IMR-90 (cell line): ENCODE measurements at regions not wholly inside any gene's neighbourhood (a gene's known extent, or its start where the extent isn't known, plus 50 kb on each side); places are given as distances from the start of the nearest gene placed in this dataset.

Source experiments
- ATAC-seq: fragments of 200-7000 bp; cut with Tn5 transposase; 2 replicates; pipeline ENCODE4 v1.9.1; 2020; ENCODE audit warnings: low read depth, mild to moderate bottlenecking, moderate library complexity
- BruUV-seq: library from RNA; stranded (reverse); fragments of 400-500 nt; replicated peaks from 2 replicates; lab custom pipeline; 2021; lab: Mats Ljungman, UMichigan
- CTCF ChIA-PET: fragments of 300-600 bp; formaldehyde crosslinking; extraction: SDS; loops from one replicate; lab custom pipeline; 2021; ENCODE audit warnings: antibody characterized with exemption; lab: Yijun Ruan, JAX
- POLR2A ChIA-PET: fragments of 300-600 bp; sonication (Branson Sonifier 250); formaldehyde crosslinking; loops from one replicate; lab custom pipeline; 2022; ENCODE audit warnings: antibody characterized with exemption; ENCODE audit not compliant: unreplicated experiment; lab: Charles Lee
- DNase-seq: peaks from one replicate; pipeline ENCODE4 v3.0.0; 2013
- H2AFZ ChIP-seq: replicated peaks from 2 replicates; pipeline ENCODE3; 2013; ENCODE audit warnings: low read length, mild to moderate bottlenecking; ENCODE audit not compliant: poor library complexity
- H2AK5ac ChIP-seq: 2 replicates; pipeline ENCODE4 v1.6.1; 2013; ENCODE audit warnings: low read depth, low read length, inconsistent platforms
- H2AK9ac ChIP-seq: replicated peaks from 2 replicates; pipeline ENCODE3; 2013; ENCODE audit warnings: mild to moderate bottlenecking, low read depth, low read length, moderate library complexity; ENCODE audit not compliant: poor library complexity
- H2BK120ac ChIP-seq: 2 replicates; pipeline ENCODE4 v1.6.1; 2013; ENCODE audit warnings: low read depth, low read length, inconsistent platforms
- H2BK15ac ChIP-seq: 3 replicates; pipeline ENCODE4 v1.6.1; 2013; ENCODE audit warnings: low read depth, low read length, inconsistent platforms
- H2BK20ac ChIP-seq: 2 replicates; pipeline ENCODE4 v1.6.1; 2013; ENCODE audit warnings: low read depth, mild to moderate bottlenecking, inconsistent platforms, low read length, moderate library complexity
- H2BK5ac ChIP-seq: 2 replicates; pipeline ENCODE4 v1.6.1; 2013; ENCODE audit warnings: mild to moderate bottlenecking, low read depth, low read length, inconsistent platforms; ENCODE audit not compliant: poor library complexity, severe bottlenecking
- H3K14ac ChIP-seq: replicated peaks from 2 replicates; pipeline ENCODE4 v1.6.1; 2013; ENCODE audit warnings: low read depth, low read length, inconsistent platforms
- H3K18ac ChIP-seq: 2 replicates; pipeline ENCODE4 v1.6.1; 2013; ENCODE audit warnings: low read depth, low read length, control low read depth
- H3K23ac ChIP-seq: 2 replicates; pipeline ENCODE4 v1.6.1; 2013; ENCODE audit warnings: low read depth, low read length, inconsistent platforms
- H3K27ac ChIP-seq: 2 replicates; pipeline ENCODE4 v1.5.1; 2013; ENCODE audit warnings: mild to moderate bottlenecking, control low read depth, low read length; ENCODE audit not compliant: insufficient read depth
- H3K27me3 ChIP-seq: 2 replicates; pipeline ENCODE4 v1.6.1; 2013; ENCODE audit warnings: low read length; ENCODE audit not compliant: control insufficient read depth, insufficient read depth
- H3K36me3 ChIP-seq: 2 replicates; pipeline ENCODE4 v1.6.1; 2013; ENCODE audit warnings: low read length, mixed read lengths; ENCODE audit not compliant: control insufficient read depth, insufficient read depth
- H3K4ac ChIP-seq: 2 replicates; pipeline ENCODE4 v1.6.1; 2013; ENCODE audit warnings: low read depth, low read length, inconsistent platforms
- H3K4me1 ChIP-seq: 2 replicates; pipeline ENCODE4 v1.6.1; 2013; ENCODE audit warnings: low read length, mixed read lengths; ENCODE audit not compliant: control insufficient read depth, insufficient read depth
- H3K4me2 ChIP-seq: 2 replicates; pipeline ENCODE4 v1.6.1; 2013; ENCODE audit warnings: low read depth, mild to moderate bottlenecking, control low read depth, low read length, moderate library complexity
- H3K4me3 ChIP-seq: 2 replicates; pipeline ENCODE4 v1.5.1; 2013; ENCODE audit warnings: low read depth, mild to moderate bottlenecking, control low read depth, low read length, moderate library complexity; ENCODE audit not compliant: insufficient read depth
- H3K56ac ChIP-seq: 2 replicates; pipeline ENCODE4 v1.6.1; 2013; ENCODE audit warnings: low read length, inconsistent platforms; ENCODE audit not compliant: insufficient read depth; ENCODE audit errors: extremely low read depth
- H3K79me1 ChIP-seq, 2 experiments: 2 replicates each; pipeline ENCODE4 v1.6.1; 2013; ENCODE audit warnings: low read length in 2 of 2, inconsistent platforms in 1 of 2, low read depth in 1 of 2
- H3K9ac ChIP-seq: 2 replicates; pipeline ENCODE4 v1.6.1; 2013; ENCODE audit warnings: low read depth, low read length, control low read depth
- H3K9me1 ChIP-seq: 2 replicates; pipeline ENCODE4 v1.6.1; 2013; ENCODE audit warnings: low read length, inconsistent platforms; ENCODE audit not compliant: insufficient read depth
- H3K9me3 ChIP-seq: 2 replicates; pipeline ENCODE4 v1.6.1; 2013; ENCODE audit warnings: low read length; ENCODE audit not compliant: control insufficient read depth, insufficient read depth
- H4K20me1 ChIP-seq: 2 replicates; pipeline ENCODE4 v1.6.1; 2013; ENCODE audit warnings: low read length, inconsistent platforms; ENCODE audit not compliant: insufficient read depth
- H4K5ac ChIP-seq: 2 replicates; pipeline ENCODE4 v1.6.1; 2013; ENCODE audit warnings: mild to moderate bottlenecking, low read depth, low read length, control low read depth
- H4K8ac ChIP-seq, 2 experiments: 2 replicates each; pipeline ENCODE4 v1.6.1; 2013; ENCODE audit warnings: low read depth in 2 of 2, low read length in 2 of 2, control low read depth in 1 of 2, inconsistent platforms in 1 of 2
- H4K91ac ChIP-seq: 2 replicates; pipeline ENCODE4 v1.6.1; 2013; ENCODE audit warnings: low read depth, low read length, inconsistent platforms; ENCODE audit not compliant: insufficient read depth
- BHLHE40 ChIP-seq: fragments of 150-350 bp; IDR thresholded peaks from 2 replicates; pipeline ENCODE4 v1.6.1; 2016; ENCODE audit warnings: mild to moderate bottlenecking, low read depth, low read length
- CEBPB ChIP-seq: IDR thresholded peaks from 2 replicates; pipeline ENCODE4 v1.6.1; 2012; ENCODE audit warnings: low read depth, low read length, improper control_type of control experiment
- CHD1 ChIP-seq: IDR thresholded peaks from 2 replicates; pipeline ENCODE4 v1.6.1; 2012; ENCODE audit warnings: low read depth, low read length, improper control_type of control experiment
- CTCF ChIP-seq: conservative IDR thresholded peaks from 2 replicates; pipeline ENCODE4 v1.5.1; 2012; ENCODE audit warnings: mild to moderate bottlenecking, low read depth, low read length, improper control_type of control experiment
- ELK1 ChIP-seq: fragments of 150-350 bp; IDR thresholded peaks from 2 replicates; pipeline ENCODE4 v1.6.1; 2016; ENCODE audit warnings: low read depth, mild to moderate bottlenecking, low read length, moderate library complexity, borderline replicate concordance
- MAFK ChIP-seq: IDR thresholded peaks from 2 replicates; pipeline ENCODE4 v1.6.1; 2012; ENCODE audit warnings: low read depth, low read length, improper control_type of control experiment
- MAZ ChIP-seq: IDR thresholded peaks from 2 replicates; pipeline ENCODE4 v1.6.1; 2012; ENCODE audit warnings: low read depth, mild to moderate bottlenecking, low read length, improper control_type of control experiment, moderate library complexity, borderline replicate concordance
- MXI1 ChIP-seq: IDR thresholded peaks from 2 replicates; pipeline ENCODE4 v1.6.1; 2012; ENCODE audit warnings: low read depth, mild to moderate bottlenecking, low read length, moderate library complexity, borderline replicate concordance
- NFE2L2 ChIP-seq: fragments of 150-350 bp; IDR thresholded peaks from 2 replicates; pipeline ENCODE4 v1.6.1; 2016; ENCODE audit warnings: low read depth, mild to moderate bottlenecking, low read length
- POLR2A ChIP-seq: IDR thresholded peaks from 2 replicates; pipeline ENCODE4 v1.6.1; 2012; ENCODE audit warnings: mild to moderate bottlenecking, low read depth, low read length
- RAD21 ChIP-seq: IDR thresholded peaks from 2 replicates; pipeline ENCODE4 v1.6.1; 2012; ENCODE audit warnings: low read length, improper control_type of control experiment
- RCOR1 ChIP-seq: IDR thresholded peaks from 2 replicates; pipeline ENCODE4 v1.6.1; 2012; ENCODE audit warnings: mild to moderate bottlenecking, low read length, improper control_type of control experiment; ENCODE audit not compliant: insufficient replicate concordance
- RFX5 ChIP-seq: IDR thresholded peaks from 2 replicates; pipeline ENCODE4 v1.8.0; 2012; ENCODE audit warnings: low read depth, mild to moderate bottlenecking, low read length, moderate library complexity
- SMC3 ChIP-seq: fragments of 150-350 bp; IDR thresholded peaks from 2 replicates; pipeline ENCODE4 v1.6.1; 2016; ENCODE audit warnings: low read depth, mild to moderate bottlenecking, antibody characterized with exemption, low read length, moderate library complexity
- USF2 ChIP-seq: fragments of 150-350 bp; IDR thresholded peaks from 2 replicates; pipeline ENCODE4 v1.6.1; 2017; ENCODE audit warnings: mild to moderate bottlenecking, antibody characterized with exemption, low read length, low read depth
- WGBS, 2 experiments: methylation state at CpG; one replicate each; pipeline versions ENCODE4 v1.1.5 to v1.1.7; 2013; ENCODE audit warnings: missing lambda C conversion rate in 2 of 2; ENCODE audit not compliant: insufficient read length in 1 of 2; ENCODE audit errors: extremely low coverage in 2 of 2; 5-methylcytosine and 5-hydroxymethylcytosine counted together
- dilution Hi-C: fragments of 300-500 bp; cut with HindIII; formaldehyde crosslinking; loops from one replicate; pipeline ENCODE4 v1.14.3; 2018; ENCODE audit warnings: low sequenced_read_pairs; ENCODE audit not compliant: unreplicated experiment
- in situ Hi-C: fragments of 300-500 bp; cut with MboI; formaldehyde crosslinking; loops from 3 replicates; pipeline ENCODE4 v1.14.3; 2019; ENCODE audit warnings: low sequenced_read_pairs, inconsistent platforms, mixed read lengths
- intact Hi-C: fragments of 100-400 bp; cut with micrococcal nuclease; formaldehyde crosslinking; loops from 2 replicates; pipeline ENCODE4 v1.10.0; 2022

- Histone ChIP-seq H4K8ac (no peak overlapping the region), H2BK15ac (no peak overlapping the region), H3K9me1 (no peaks in the 10 kb centered on the region), H3K14ac (no peak overlapping the region), H3K4me1 (no peaks in the 10 kb centered on the region), H2BK5ac (no peak overlapping the region), H4K5ac (no peak overlapping the region), H3K4ac (no peak overlapping the region), H2AK9ac (no peak overlapping the region), H2AK5ac (no peak overlapping the region), H4K91ac (no peak overlapping the region), H2BK120ac (no peak overlapping the region), H3K4me3 (no peak overlapping the region), H4K20me1 (no peaks in the 10 kb centered on the region), H3K27me3 (no peaks in the 10 kb centered on the region), H3K79me1 (no peaks in the 10 kb centered on the region), H2AFZ (no peak overlapping the region), H3K23ac (no peak overlapping the region), H3K56ac (no peak overlapping the region), H3K36me3 (no peaks in the 10 kb centered on the region), H3K9ac (no peak overlapping the region), H3K27ac (no peak overlapping the region), H2BK20ac (no peak overlapping the region), H3K18ac (no peak overlapping the region), H3K9me3 (peaks cover 23% of the 10 kb centered on the region), H3K4me2 (no peak overlapping the region)
- intact Hi-C loops (no loop called here), in situ Hi-C loops (no loop called here), dilution Hi-C loops (no loop called here)
- no TSS peak for BruUV-seq
- ATAC-seq (no peak), DNase-seq (no peak)
- TF ChIP-seq RFX5 (no peak), POLR2A (no peak), CHD1 (no peak), MXI1 (no peak), BHLHE40 (no peak), USF2 (no peak), NFE2L2 (no peak), MAFK (no peak), MAZ (no peak), RAD21 (no peak), CTCF (no peak), CEBPB (no peak), ELK1 (no peak), SMC3 (no peak), RCOR1 (no peak)
- ChIA-PET CTCF (no interaction called here), POLR2A (no interaction called here)
- no CpG with 5 or more reads among the region's 6 CpGs for WGBS, 2 experiments
Observed at GRCh38 chr7:98500764-98501163, 99.9 kb upstream of the BAIAP2L1 start.
